Trophoblast cell (in vitro differentiated cells and primary cell): ENCODE measurements at regions not wholly inside any gene's neighbourhood (a gene's known extent, or its start where the extent isn't known, plus 50 kb on each side); places are given as distances from the start of the nearest gene placed in this dataset.

Experiments
- DNase-seq, 2 donors: peaks; one replicate each; pipeline ENCODE4 v3.0.0-alpha.2; 2016
- H2AFZ ChIP-seq: 2 replicates; pipeline ENCODE4 v1.6.1; 2013; ENCODE audit warnings: low read length, moderate library complexity, mild to moderate bottlenecking; ENCODE audit not compliant: insufficient read depth, poor library complexity
- H2AK5ac ChIP-seq: 2 replicates; pipeline ENCODE4 v1.6.1; 2013; ENCODE audit warnings: mild to moderate bottlenecking, low read length
- H2BK120ac ChIP-seq: 2 replicates; pipeline ENCODE4 v1.6.1; 2013; ENCODE audit warnings: low read length, mild to moderate bottlenecking, moderate library complexity; ENCODE audit not compliant: insufficient read depth, poor library complexity
- H2BK12ac ChIP-seq: 2 replicates; pipeline ENCODE4 v1.6.1; 2013; ENCODE audit warnings: mild to moderate bottlenecking, low read length, moderate library complexity
- H2BK5ac ChIP-seq: 2 replicates; pipeline ENCODE4 v1.6.1; 2013; ENCODE audit warnings: low read length, low read depth, moderate library complexity, mild to moderate bottlenecking; ENCODE audit not compliant: poor library complexity
- H3K14ac ChIP-seq: 2 replicates; pipeline ENCODE4 v1.6.1; 2013; ENCODE audit warnings: mild to moderate bottlenecking, low read length
- H3K18ac ChIP-seq: 2 replicates; pipeline ENCODE4 v1.6.1; 2013; ENCODE audit warnings: mild to moderate bottlenecking, low read length
- H3K23ac ChIP-seq: 2 replicates; pipeline ENCODE4 v1.6.1; 2013; ENCODE audit warnings: low read length
- H3K27ac ChIP-seq: 2 replicates; pipeline ENCODE4 v1.5.1; 2013; ENCODE audit warnings: low read depth, mild to moderate bottlenecking, inconsistent platforms, low read length, moderate library complexity
- H3K27me3 ChIP-seq: 2 replicates; pipeline ENCODE4 v1.6.1; 2013; ENCODE audit warnings: inconsistent platforms, mild to moderate bottlenecking, low read length, moderate library complexity; ENCODE audit not compliant: insufficient read depth
- H3K36me3 ChIP-seq, 2 experiments: 1 replicate in 1 of 2; 2 replicates in 1 of 2; pipeline ENCODE4 v1.6.1; 2013; ENCODE audit warnings: low read length in 2 of 2, mild to moderate bottlenecking in 2 of 2, moderate library complexity in 1 of 2; ENCODE audit not compliant: insufficient read depth in 2 of 2, control insufficient read depth in 1 of 2
- H3K4ac ChIP-seq: 2 replicates; pipeline ENCODE4 v1.6.1; 2013; ENCODE audit warnings: low read depth, mild to moderate bottlenecking, low read length, moderate library complexity
- H3K4me1 ChIP-seq, 2 experiments: 1 replicate in 1 of 2; 2 replicates in 1 of 2; pipeline ENCODE4 v1.6.1; 2013; ENCODE audit warnings: low read length in 2 of 2, mild to moderate bottlenecking in 2 of 2, moderate library complexity in 1 of 2; ENCODE audit not compliant: insufficient read depth in 2 of 2, control insufficient read depth in 1 of 2
- H3K4me2 ChIP-seq: 2 replicates; pipeline ENCODE4 v1.6.1; 2013; ENCODE audit warnings: inconsistent platforms, mild to moderate bottlenecking, low read length, moderate library complexity
- H3K4me3 ChIP-seq: 2 replicates; pipeline ENCODE4 v1.5.1; 2013; ENCODE audit warnings: mild to moderate bottlenecking, low read depth, low read length, inconsistent platforms
- H3K79me1 ChIP-seq: one replicate; pipeline ENCODE4 v1.6.1; 2013; ENCODE audit warnings: low read length
- H3K79me2 ChIP-seq: 2 replicates; pipeline ENCODE4 v1.6.1; 2013; ENCODE audit warnings: low read length, mild to moderate bottlenecking; ENCODE audit not compliant: control insufficient read depth, insufficient read depth, poor library complexity
- H3K9ac ChIP-seq: 2 replicates; pipeline ENCODE4 v1.6.1; 2013; ENCODE audit warnings: mild to moderate bottlenecking, low read length
- H3K9me3 ChIP-seq: 2 replicates; pipeline ENCODE4 v1.6.1; 2013; ENCODE audit warnings: low read depth, mild to moderate bottlenecking, control low read depth, inconsistent platforms, low read length; ENCODE audit not compliant: insufficient read depth
- H4K12ac ChIP-seq: 2 replicates; pipeline ENCODE4 v1.6.1; 2013; ENCODE audit warnings: low read depth, mild to moderate bottlenecking, low read length, moderate library complexity
- H4K8ac ChIP-seq: 2 replicates; pipeline ENCODE4 v1.6.1; 2013; ENCODE audit warnings: low read depth, mild to moderate bottlenecking, low read length, moderate library complexity
- H4K91ac ChIP-seq: one replicate; pipeline ENCODE4 v1.6.1; 2013; ENCODE audit warnings: low read depth, mild to moderate bottlenecking, low read length, moderate library complexity
- WGBS: extraction: QIAGEN DNeasy Blood & Tissue Kit; methylation state at CpG from one replicate; pipeline ENCODE4 v1.1.7; 2013; ENCODE audit warnings: missing lambda C conversion rate; ENCODE audit not compliant: insufficient read length, insufficient coverage; ENCODE audit errors: extremely low coverage; 5-methylcytosine and 5-hydroxymethylcytosine counted together

GRCh38 chr6:119602215-119603178 is 252.9 kb upstream of the MAN1A1 start:
- Histone ChIP-seq H2BK12ac (no peak overlapping the region), H3K27ac (no peak overlapping the region), H3K23ac (no peak overlapping the region), H2BK5ac (no peak overlapping the region), H3K4me2 (no peak overlapping the region), H3K14ac (no peak overlapping the region), H2AFZ (no peak overlapping the region), H3K36me3 (no peaks in the 10 kb centered on the region), H3K4me1 (no peaks in the 10 kb centered on the region), H3K79me2 (no peaks in the 10 kb centered on the region), H4K12ac (no peak overlapping the region), H3K9ac (no peak overlapping the region), H3K18ac (no peak overlapping the region), H3K9me3 (no peaks in the 10 kb centered on the region), H4K91ac (no peak overlapping the region), H3K27me3 (no peaks in the 10 kb centered on the region), H3K79me1 (no peaks in the 10 kb centered on the region), H4K8ac (no peak overlapping the region), H2BK120ac (no peak overlapping the region), H2AK5ac (no peak overlapping the region), H3K4me3 (no peak overlapping the region), H3K4ac (no peak overlapping the region)
- WGBS: no CpG with 5 or more reads among the region's 3 CpGs
- DNase-seq: no peak

GRCh38 chr6:119598883-119599282 is 249.3 kb upstream of the MAN1A1 start:
- H3K27me3 ChIP-seq: no peaks in the 10 kb centered on the region
- H3K36me3 ChIP-seq: no peaks in the 10 kb centered on the region
- H4K8ac ChIP-seq: no peak overlapping the region
- H3K4me1 ChIP-seq: no peaks in the 10 kb centered on the region
- H3K79me2 ChIP-seq: no peaks in the 10 kb centered on the region
- no peaks in the 10 kb centered on the region for H3K79me1 ChIP-seq
- H3K4ac ChIP-seq: no peak overlapping the region
- H2BK5ac ChIP-seq: no peak overlapping the region
- H3K23ac ChIP-seq: no peak overlapping the region
- H3K9ac ChIP-seq: no peak overlapping the region
- H3K4me2 ChIP-seq: no peak overlapping the region
- H3K27ac ChIP-seq: no peak overlapping the region
- no peak overlapping the region for H4K91ac ChIP-seq
- H2BK12ac ChIP-seq: no peak overlapping the region
- no peak overlapping the region for H3K14ac ChIP-seq
- no peak overlapping the region for H4K12ac ChIP-seq
- no CpG with 5 or more reads among the region's 2 CpGs for WGBS
- H2AK5ac ChIP-seq: no peak overlapping the region
- DNase-seq: no peak
- H2AFZ ChIP-seq: no peak overlapping the region
- no peaks in the 10 kb centered on the region for H3K9me3 ChIP-seq
- no peak overlapping the region for H3K18ac ChIP-seq
- H3K4me3 ChIP-seq: no peak overlapping the region
- no peak overlapping the region for H2BK120ac ChIP-seq

- Histone ChIP-seq H3K27ac (no peak overlapping the region), H4K8ac (no peak overlapping the region), H3K27me3 (no peaks in the 10 kb centered on the region), H2AK5ac (no peak overlapping the region), H3K79me2 (no peaks in the 10 kb centered on the region), H4K91ac (no peak overlapping the region), H3K23ac (no peak overlapping the region), H3K14ac (no peak overlapping the region), H3K4me1 (no peaks in the 10 kb centered on the region), H2BK120ac (no peak overlapping the region), H2BK5ac (no peak overlapping the region), H3K9me3 (no peaks in the 10 kb centered on the region), H4K12ac (no peak overlapping the region), H3K4me2 (no peak overlapping the region), H2BK12ac (no peak overlapping the region), H3K79me1 (no peaks in the 10 kb centered on the region), H2AFZ (no peak overlapping the region), H3K9ac (no peak overlapping the region), H3K4ac (no peak overlapping the region), H3K4me3 (no peak overlapping the region), H3K18ac (no peak overlapping the region), H3K36me3 (no peaks in the 10 kb centered on the region)
- no peak for DNase-seq
These were observed 245.3 kb upstream of the MAN1A1 start for GRCh38 chr6:119594907-119595306.

- H2BK5ac ChIP-seq: no peak overlapping the region
- H3K9me3 ChIP-seq: no peaks in the 10 kb centered on the region
- no peak overlapping the region for H3K4me2 ChIP-seq
- H3K27me3 ChIP-seq: no peaks in the 10 kb centered on the region
- H3K79me2 ChIP-seq: no peaks in the 10 kb centered on the region
- no peak overlapping the region for H4K91ac ChIP-seq
- peaks cover 4% of the 10 kb centered on the region for H3K79me1 ChIP-seq
- no peak overlapping the region for H2BK12ac ChIP-seq
- H3K18ac ChIP-seq: no peak overlapping the region
- H3K4me1 ChIP-seq: peaks cover 3 to 6% of the 10 kb centered on the region in 2 experiments
- H4K12ac ChIP-seq: no peak overlapping the region
- no peak overlapping the region for H4K8ac ChIP-seq
- H2BK120ac ChIP-seq: no peak overlapping the region
- H2AFZ ChIP-seq: no peak overlapping the region
- H3K4me3 ChIP-seq: no peak overlapping the region
- H3K27ac ChIP-seq: no peak overlapping the region
- no peak overlapping the region for H3K23ac ChIP-seq
- H2AK5ac ChIP-seq: no peak overlapping the region
- no peak overlapping the region for H3K4ac ChIP-seq
- WGBS: no CpG with 5 or more reads among the region's 2 CpGs
- H3K36me3 ChIP-seq: no peaks in the 10 kb centered on the region
- DNase-seq: no peak
- H3K14ac ChIP-seq: no peak overlapping the region
- H3K9ac ChIP-seq: no peak overlapping the region
These were observed 241.7 kb upstream of the MAN1A1 start for GRCh38 chr6:119591235-119591634.
